ENCODE measurements at regions not wholly inside any gene's neighbourhood (a gene's known extent, or its start where the extent isn't known, plus 50 kb on each side); places are given as distances from the start of the nearest gene placed in this dataset.
"Not testable (repeated sequence)": the region's sequence is repeated elsewhere in the genome, so short reads cannot be mapped to it uniquely, and the experiment has no call there.

- DNase-seq, result no peak
These were observed 89.6 kb upstream of the ANKRD10 start for GRCh38 chr13:111004444-111004843.

GRCh38 chr13:111001636-111002035 lies 86.8 kb upstream of the ANKRD10 start:
- DNase-seq, result no peak

DNA sequence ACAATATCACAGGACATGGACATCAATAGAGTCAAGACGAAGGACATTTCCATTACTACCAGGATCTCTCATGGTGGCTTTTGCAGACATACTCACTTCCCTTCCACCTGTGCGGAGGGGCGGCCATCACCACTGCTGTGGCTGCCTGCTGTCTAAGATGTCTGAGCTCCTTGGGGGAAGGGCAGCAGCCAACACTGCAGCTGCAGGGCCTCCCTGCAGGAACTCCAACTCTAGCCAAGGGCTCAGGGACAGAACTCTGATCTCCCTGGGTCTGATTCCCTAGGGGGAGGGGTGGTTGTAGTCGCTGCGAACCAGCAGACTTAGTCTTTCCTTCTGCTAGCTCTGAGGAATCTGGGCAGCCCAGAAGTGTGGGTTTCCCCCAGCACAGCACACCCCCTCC lies 78.9 kb upstream of the ANKRD10 start:
- DNase-seq, result no peak

GRCh38 chr13:110991991-110992508 lies 77.2 kb upstream of the ANKRD10 start:
- DNase-seq, result no peak

DNA sequence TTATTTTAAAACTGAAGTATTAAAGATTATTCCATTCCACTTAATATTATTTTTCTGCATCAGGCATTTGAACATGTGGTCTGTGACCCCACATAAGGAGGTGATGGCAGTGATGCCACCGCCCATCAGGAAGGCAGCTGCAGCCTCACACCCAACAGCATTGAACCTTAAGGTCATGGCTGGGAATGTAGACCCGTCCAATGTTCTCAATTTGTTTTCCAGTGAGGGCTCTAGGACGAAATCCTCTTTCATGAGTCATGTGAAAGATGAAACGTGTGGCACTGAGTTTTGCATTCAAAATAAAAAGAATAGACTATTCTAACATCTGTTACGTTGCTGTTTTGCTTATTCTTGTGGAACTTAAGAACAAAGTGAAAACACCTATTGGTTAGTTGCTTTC lies 74.5 kb upstream of the ANKRD10 start:
- DNase-seq, result no peak

- no peak for DNase-seq
These were observed 70.7 kb upstream of the ANKRD10 start for GRCh38 chr13:110985541-110985940.

GRCh38 chr13:110984798-110985197 lies 69.9 kb upstream of the ANKRD10 start:
- DNase-seq, result no peak

- no peak for DNase-seq
These were observed 69.5 kb upstream of the ANKRD10 start for GRCh38 chr13:110984381-110984780.

DNA sequence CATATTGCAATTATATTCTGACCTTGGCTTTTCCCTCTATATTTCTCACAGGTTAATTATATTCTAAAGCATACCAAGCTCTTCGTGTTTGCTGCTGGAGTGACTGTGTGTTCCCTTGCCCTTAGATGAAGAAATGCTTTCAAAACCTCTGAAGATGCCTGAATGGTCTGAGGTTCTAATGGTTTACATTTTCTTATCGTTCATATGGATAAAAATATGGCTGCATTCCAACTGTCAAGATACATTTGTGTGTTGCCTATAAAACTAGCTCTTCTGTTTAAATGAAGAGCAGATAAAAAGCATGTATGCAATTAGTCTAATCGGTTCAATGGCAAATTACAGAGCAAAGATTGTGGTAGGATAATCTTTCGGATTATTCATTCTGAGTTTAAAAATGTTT lies 68.4 kb upstream of the ANKRD10 start:
- no peak for DNase-seq

GRCh38 chr13:110981379-110981778 lies 66.5 kb upstream of the ANKRD10 start:
- no peak for DNase-seq

DNA sequence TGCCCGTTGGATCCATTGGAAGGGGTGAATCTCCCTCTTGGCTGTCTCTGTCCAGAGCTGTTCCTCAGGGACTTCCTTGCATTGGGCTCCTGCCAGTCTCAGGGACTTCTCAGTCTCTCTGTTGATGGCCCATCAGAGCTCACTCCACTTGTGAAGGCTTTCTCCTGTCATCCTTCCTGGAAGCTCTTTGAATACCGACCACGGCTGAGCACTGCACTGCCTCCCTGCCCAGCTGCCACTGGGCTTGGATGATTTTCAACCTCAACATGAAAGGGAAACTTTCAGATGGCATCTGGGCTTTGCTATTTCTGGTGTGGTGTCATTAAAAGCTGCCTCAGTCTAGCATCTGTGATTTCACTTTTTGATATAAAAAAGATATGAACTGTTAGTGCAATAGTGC lies 66.1 kb upstream of the ANKRD10 start:
- no peak for DNase-seq

GRCh38 chr13:110979149-110979548 lies 64.3 kb upstream of the ANKRD10 start:
- not testable (repeated sequence) for DNase-seq

DNA sequence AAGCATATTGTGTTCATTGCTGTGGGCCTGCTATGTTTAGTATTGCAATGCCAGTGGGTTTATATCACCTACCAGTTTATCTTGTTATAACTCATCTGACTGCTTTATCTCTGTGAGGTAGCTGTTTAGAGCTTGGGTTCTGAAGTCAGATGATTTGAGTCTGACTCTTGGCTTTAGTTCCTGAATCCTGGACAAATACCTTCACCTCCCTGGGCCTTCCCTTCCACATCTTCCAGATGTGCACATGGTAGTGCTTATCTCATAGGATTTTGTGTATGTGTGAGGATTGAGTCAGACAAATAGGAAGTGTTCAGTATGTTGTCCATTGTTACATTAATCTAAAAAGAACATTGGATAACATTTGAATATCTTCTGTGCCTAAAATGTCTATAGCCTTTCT lies 63.5 kb upstream of the ANKRD10 start:
- DNase-seq, result no peak

DNA sequence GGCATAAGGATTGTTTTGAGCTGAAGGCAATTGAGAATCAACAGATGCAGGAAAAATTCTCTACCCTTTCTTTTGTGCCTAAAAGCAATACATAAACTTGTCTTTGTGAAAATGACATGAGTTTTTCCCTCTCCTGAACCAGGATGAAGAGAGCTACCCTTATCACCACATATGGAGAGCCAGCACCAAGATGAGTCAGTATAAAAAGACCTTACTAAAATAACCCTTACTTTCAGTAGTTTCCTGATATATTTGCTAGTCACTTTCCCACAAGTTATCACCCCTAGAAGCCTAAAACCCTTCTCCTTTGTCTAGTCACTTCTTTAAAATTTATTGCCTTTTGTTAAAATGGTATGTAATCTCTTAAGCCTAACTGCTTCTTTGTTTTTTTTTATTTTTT lies 61.9 kb upstream of the ANKRD10 start:
- no peak for DNase-seq

DNA sequence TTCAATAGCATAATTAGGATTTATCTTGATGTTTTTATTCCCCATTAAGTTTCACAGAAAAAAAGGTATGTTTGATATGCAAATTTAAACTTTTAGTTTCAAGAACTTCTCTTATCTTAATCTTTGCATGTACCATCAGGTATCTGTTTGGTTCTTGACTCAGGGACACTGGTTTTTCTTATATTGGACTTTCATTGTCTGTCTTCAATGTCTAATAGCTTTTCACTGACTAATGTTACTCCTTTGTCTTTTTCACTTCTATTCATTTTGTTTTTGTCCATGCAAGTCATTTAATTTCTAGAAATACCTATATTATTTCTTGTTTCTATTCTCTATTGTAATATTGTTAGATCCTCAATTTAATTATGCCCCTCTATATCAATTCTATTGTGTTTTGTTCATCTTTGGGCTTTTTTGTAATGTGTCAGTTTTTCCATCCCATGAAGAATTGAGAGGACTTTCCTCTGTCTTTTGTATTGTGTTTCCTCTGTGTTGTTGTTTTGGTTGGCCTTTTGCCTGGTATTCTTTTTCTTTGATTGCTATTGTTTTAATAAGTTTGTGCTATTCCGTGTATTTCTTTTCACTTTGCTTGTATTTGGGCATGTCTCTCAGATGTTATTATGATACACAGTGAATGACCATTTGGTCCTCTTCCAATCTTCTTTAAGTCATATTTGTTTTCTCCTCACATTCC lies 58.3 kb upstream of the ANKRD10 start:
- no peak for DNase-seq

GRCh38 chr13:110971486-110971885 lies 56.6 kb upstream of the ANKRD10 start:
- DNase-seq, result no peak

GRCh38 chr13:110967156-110967855 lies 52.4 kb upstream of the ANKRD10 start:
- DNase-seq, result not testable (repeated sequence)

DNA sequence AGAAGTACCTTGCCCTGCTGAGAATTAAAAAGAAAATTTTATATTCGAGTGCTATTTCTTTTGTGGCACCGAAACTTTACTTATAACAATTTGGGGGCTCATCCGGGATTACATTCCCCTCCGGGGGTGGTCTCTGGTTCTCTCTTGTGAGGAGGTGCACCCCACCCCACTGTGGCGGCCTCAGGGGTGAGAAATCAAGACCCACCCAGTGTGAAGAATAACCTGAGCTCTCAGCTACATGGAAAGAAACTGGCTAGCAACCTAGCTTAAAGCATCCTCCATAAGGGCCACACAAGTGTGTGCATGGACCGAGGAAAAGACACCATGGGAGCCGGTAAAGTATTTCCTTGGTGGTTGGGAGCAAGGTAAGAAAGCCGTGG lies 50.9 kb upstream of the ANKRD10 start:
- no peak for DNase-seq

DNA sequence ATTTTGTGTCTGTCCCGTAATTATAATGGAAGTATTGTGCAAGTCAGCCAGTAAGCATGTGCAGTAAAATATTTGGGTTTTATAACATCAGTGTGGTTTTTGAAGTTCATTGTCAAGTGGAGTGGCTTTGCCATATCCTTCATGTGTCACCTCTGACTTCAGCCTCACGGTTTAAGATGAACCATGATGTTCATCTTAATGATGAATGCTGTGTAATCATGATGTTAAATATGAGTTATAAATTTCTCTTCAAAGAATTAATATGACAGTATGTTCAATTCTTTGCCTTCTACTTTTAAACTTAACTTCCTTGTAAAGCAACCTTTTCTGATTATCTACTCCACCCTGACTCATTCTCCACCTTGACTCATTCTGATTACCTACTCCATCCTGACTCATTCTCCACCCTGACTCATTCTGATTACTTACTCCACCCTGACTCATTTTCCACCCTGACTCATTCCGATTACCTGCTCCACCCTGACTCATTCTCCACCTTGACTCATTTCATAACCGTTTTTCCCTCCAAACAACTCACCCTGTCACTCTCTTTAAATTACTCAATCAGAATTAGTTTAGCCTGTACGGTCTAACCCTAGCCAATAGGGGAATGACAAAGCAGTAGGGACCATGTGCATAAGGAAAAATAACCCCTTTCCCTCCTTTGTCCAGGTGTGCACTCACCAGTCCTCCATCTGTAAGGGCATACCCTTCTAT lies 50.3 kb upstream of the ANKRD10 start:
- DNase-seq, result no peak

Data from NCI-H2171 (cell line).